Suprapubic skin (tissue), 4 donors: ENCODE measurements at regions not wholly inside any gene's neighbourhood (a gene's known extent, or its start where the extent isn't known, plus 50 kb on each side); places are given as distances from the start of the nearest gene placed in this dataset.

Source experiments
- DNase-seq, 2 donors: peaks; one replicate each; pipeline ENCODE4 v3.0.0-alpha.2; 2019; ENCODE audit warnings: low spot score in 2 of 2
- H3K27ac ChIP-seq: fragments of 200-600 bp; sonication (generic); one replicate; pipeline ENCODE4 v1.5.1; 2019
- H3K27me3 ChIP-seq: fragments of 200-600 bp; sonication (generic); one replicate; pipeline ENCODE4 v1.5.1; 2019
- H3K36me3 ChIP-seq: fragments of 200-600 bp; sonication (generic); one replicate; pipeline ENCODE4 v1.5.1; 2019
- H3K4me1 ChIP-seq: fragments of 200-600 bp; sonication (generic); one replicate; pipeline ENCODE4 v1.5.1; 2019
- H3K4me3 ChIP-seq: fragments of 200-600 bp; sonication (generic); one replicate; pipeline ENCODE4 v1.5.1; 2019; ENCODE audit warnings: mild to moderate bottlenecking
- H3K9me3 ChIP-seq: fragments of 200-600 bp; sonication (generic); one replicate; pipeline ENCODE4 v1.5.1; 2019
- EP300 ChIP-seq: sonication (generic); formaldehyde crosslinking; IDR thresholded peaks from one replicate; pipeline ENCODE4 v1.6.1; 2017; ENCODE audit warnings: antibody characterized with exemption
- POLR2A ChIP-seq, 2 donors: fragments of 450-650 bp; IDR thresholded peaks; one replicate each; pipeline ENCODE4 v1.6.1; 2017; ENCODE audit warnings: antibody characterized with exemption in 2 of 2, mild to moderate bottlenecking in 2 of 2, moderate library complexity in 2 of 2
- POLR2AphosphoS5 ChIP-seq, 3 donors: sonication (generic); formaldehyde crosslinking; IDR thresholded peaks; one replicate each; pipeline ENCODE4 v1.6.1; 2017; ENCODE audit warnings: antibody characterized with exemption in 3 of 3
- WGBS: methylation state at CpG from one replicate; pipeline ENCODE4 v1.1.5; 2018; 5-methylcytosine and 5-hydroxymethylcytosine counted together
- TF ChIP-seq, protein P1 (sequence below), 2 donors: fragments of 200-600 bp in 1 of 2; fragments of 450-650 bp in 1 of 2; sonication (generic) in 1 of 2; IDR thresholded peaks; one replicate each; pipeline ENCODE4 v1.5.1; 2016 to 2019; ENCODE audit warnings: antibody characterized with exemption in 2 of 2, mild to moderate bottlenecking in 1 of 2, moderate library complexity in 1 of 2

DNA sequence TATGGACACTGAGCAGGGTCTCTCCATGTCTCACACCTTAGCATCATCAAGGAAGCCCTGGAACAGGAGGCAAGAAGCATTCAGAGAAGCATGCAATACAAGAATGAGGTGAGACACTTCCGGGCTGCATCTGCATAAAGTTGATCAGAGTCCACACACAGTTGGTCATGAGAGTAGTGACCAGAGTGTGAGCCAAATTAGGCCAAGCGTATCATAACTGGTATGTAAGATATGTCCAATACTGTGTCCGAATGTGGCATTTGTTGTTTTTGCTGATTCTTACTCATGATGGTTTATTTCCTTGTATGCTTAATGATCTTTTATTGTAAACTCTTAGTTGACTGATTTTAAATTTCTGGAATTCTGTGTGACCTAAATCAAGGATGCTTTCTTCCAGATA, 315.7 kb downstream of the INSC start:
- Histone ChIP-seq H3K4me3 (no peak overlapping the region), H3K4me1 (no peaks in the 10 kb centered on the region), H3K36me3 (no peaks in the 10 kb centered on the region), H3K27ac (no peak overlapping the region), H3K27me3 (no peaks in the 10 kb centered on the region), H3K9me3 (no peaks in the 10 kb centered on the region)
- no peak for DNase-seq
- WGBS: 92% methylated on average over 3 of the region's 3 CpGs
- TF ChIP-seq, protein P1, sequence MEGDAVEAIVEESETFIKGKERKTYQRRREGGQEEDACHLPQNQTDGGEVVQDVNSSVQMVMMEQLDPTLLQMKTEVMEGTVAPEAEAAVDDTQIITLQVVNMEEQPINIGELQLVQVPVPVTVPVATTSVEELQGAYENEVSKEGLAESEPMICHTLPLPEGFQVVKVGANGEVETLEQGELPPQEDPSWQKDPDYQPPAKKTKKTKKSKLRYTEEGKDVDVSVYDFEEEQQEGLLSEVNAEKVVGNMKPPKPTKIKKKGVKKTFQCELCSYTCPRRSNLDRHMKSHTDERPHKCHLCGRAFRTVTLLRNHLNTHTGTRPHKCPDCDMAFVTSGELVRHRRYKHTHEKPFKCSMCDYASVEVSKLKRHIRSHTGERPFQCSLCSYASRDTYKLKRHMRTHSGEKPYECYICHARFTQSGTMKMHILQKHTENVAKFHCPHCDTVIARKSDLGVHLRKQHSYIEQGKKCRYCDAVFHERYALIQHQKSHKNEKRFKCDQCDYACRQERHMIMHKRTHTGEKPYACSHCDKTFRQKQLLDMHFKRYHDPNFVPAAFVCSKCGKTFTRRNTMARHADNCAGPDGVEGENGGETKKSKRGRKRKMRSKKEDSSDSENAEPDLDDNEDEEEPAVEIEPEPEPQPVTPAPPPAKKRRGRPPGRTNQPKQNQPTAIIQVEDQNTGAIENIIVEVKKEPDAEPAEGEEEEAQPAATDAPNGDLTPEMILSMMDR (IDR thresholded peaks at IDR 0.05): no peak
- no peak for TF ChIP-seq POLR2AphosphoS5 (IDR thresholded peaks at IDR 0.05)
- TF ChIP-seq POLR2A (IDR thresholded peaks at IDR 0.05): no peak
- no peak for TF ChIP-seq EP300

DNA sequence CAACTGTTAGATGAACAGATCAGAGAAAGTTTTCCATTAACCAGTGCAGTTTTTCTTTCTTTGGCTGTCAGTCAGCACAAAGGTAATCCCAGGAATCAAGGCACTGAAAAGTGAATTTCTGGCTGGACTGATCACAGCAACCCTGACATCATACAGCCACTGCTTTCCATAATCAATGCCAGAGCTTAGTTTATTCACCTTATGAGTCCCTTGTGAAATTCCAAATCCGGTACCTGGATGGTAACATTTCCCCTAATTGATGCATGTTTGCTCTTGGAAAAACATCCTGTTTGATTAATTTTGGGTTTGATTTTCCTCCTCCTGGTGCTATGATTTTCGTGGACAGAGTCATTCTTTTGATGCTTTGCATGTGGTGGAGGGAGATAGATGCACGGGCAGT, 319.8 kb downstream of the INSC start:
- WGBS: 39% methylated on average over 3 of the region's 3 CpGs
- no peaks in the 10 kb centered on the region for H3K27me3 ChIP-seq
- no peaks in the 10 kb centered on the region for H3K9me3 ChIP-seq
- H3K4me3 ChIP-seq: no peak overlapping the region
- no peak for DNase-seq
- no peaks in the 10 kb centered on the region for H3K36me3 ChIP-seq
- TF ChIP-seq POLR2A (IDR thresholded peaks at IDR 0.05) (no peak), EP300 (no peak)
- TF ChIP-seq, protein P1 (IDR thresholded peaks at IDR 0.05): no peak
- H3K27ac ChIP-seq: no peak overlapping the region
- no peaks in the 10 kb centered on the region for H3K4me1 ChIP-seq

- Histone ChIP-seq H3K9me3 (no peaks in the 10 kb centered on the region), H3K27me3 (no peaks in the 10 kb centered on the region), H3K4me3 (no peak overlapping the region), H3K27ac (no peak overlapping the region), H3K4me1 (no peaks in the 10 kb centered on the region), H3K36me3 (no peaks in the 10 kb centered on the region)
- no peak for DNase-seq
- TF ChIP-seq POLR2A (IDR thresholded peaks at IDR 0.05) (no peak), EP300 (no peak), POLR2AphosphoS5 (IDR thresholded peaks at IDR 0.05) (no peak)
- TF ChIP-seq, protein P1 (IDR thresholded peaks at IDR 0.05): no peak
- 86% methylated on average over 4 of the region's 4 CpGs for WGBS
Observed at GRCh38 chr11:15446315-15446714, 331.6 kb downstream of the INSC start.

DNA sequence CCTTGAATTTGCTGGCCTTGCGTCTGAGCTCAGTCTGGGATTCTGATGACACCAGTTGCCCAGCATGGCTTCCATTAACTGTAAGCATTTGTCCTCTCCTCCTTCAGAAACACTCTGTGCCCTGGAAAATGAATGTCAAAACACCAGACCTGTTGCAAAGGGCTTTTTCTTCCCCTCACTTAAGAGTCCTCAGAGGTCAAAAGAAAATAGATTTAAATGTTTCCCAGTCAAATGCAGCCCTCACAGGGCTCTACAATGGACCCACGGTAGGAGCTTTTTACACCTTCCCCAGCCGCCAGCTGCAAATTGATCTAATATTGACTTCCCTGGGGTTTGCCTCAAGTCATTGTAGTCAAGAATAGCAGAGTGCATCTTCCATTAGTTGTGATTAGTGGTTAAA, 332.2 kb downstream of the INSC start:
- no peaks in the 10 kb centered on the region for H3K9me3 ChIP-seq
- no peaks in the 10 kb centered on the region for H3K36me3 ChIP-seq
- TF ChIP-seq, protein P1 (IDR thresholded peaks at IDR 0.05): no peak
- TF ChIP-seq POLR2AphosphoS5 (IDR thresholded peaks at IDR 0.05) (no peak), EP300 (no peak), POLR2A (IDR thresholded peaks at IDR 0.05) (no peak)
- H3K27me3 ChIP-seq: no peaks in the 10 kb centered on the region
- WGBS: 83% methylated on average over 3 of the region's 3 CpGs
- H3K4me1 ChIP-seq: no peaks in the 10 kb centered on the region
- no peak for DNase-seq
- no peak overlapping the region for H3K4me3 ChIP-seq
- H3K27ac ChIP-seq: no peak overlapping the region

- WGBS: 86% methylated on average over 2 of the region's 2 CpGs
- H3K27ac ChIP-seq: no peak overlapping the region
- H3K36me3 ChIP-seq: no peaks in the 10 kb centered on the region
- no peak overlapping the region for H3K4me3 ChIP-seq
- peaks cover 4% of the 10 kb centered on the region for H3K9me3 ChIP-seq
- no peak for DNase-seq
- TF ChIP-seq POLR2A (IDR thresholded peaks at IDR 0.05): no peak
- no peak for TF ChIP-seq EP300
- no peak for TF ChIP-seq POLR2AphosphoS5 (IDR thresholded peaks at IDR 0.05)
- TF ChIP-seq, protein P1 (IDR thresholded peaks at IDR 0.05): no peak
- no peaks in the 10 kb centered on the region for H3K4me1 ChIP-seq
- H3K27me3 ChIP-seq: no peaks in the 10 kb centered on the region
Observed at GRCh38 chr11:15451713-15452112, 337.0 kb downstream of the INSC start.
